Loucy (cell line): ENCODE measurements at regions not wholly inside any gene's neighbourhood (a gene's known extent, or its start where the extent isn't known, plus 50 kb on each side); places are given as distances from the start of the nearest gene placed in this dataset.
"Not testable (repeated sequence)": the region's sequence is repeated elsewhere in the genome, so short reads cannot be mapped to it uniquely, and the experiment has no call there.

Experiments used
- H2AFZ ChIP-seq: fragments of 200-600 bp; sonication (generic); 2 replicates; pipeline ENCODE4 v1.6.0; 2016; ENCODE audit warnings: antibody characterized with exemption, mild to moderate bottlenecking, low read length, moderate library complexity
- H3F3A ChIP-seq: fragments of 200-600 bp; 2 replicates; pipeline ENCODE4 v1.6.0; 2016; ENCODE audit warnings: antibody characterized with exemption, low read depth, mild to moderate bottlenecking
- H3K27me3 ChIP-seq: fragments of 200-600 bp; sonication (generic); 2 replicates; pipeline ENCODE4 v1.6.1; 2014; ENCODE audit warnings: low read length, mild to moderate bottlenecking; ENCODE audit not compliant: insufficient read depth, poor library complexity, severe bottlenecking
- H3K36me3 ChIP-seq: fragments of 200-600 bp; sonication (generic); 2 replicates; pipeline ENCODE4 v1.6.1; 2016; ENCODE audit warnings: low read length; ENCODE audit not compliant: insufficient read depth
- H3K4me1 ChIP-seq: fragments of 200-600 bp; sonication (generic); 2 replicates; pipeline ENCODE4 v1.5.1; 2014; ENCODE audit warnings: low read length, mild to moderate bottlenecking; ENCODE audit not compliant: insufficient read depth, poor library complexity, severe bottlenecking
- H3K4me2 ChIP-seq: fragments of 200-600 bp; sonication (generic); 2 replicates; pipeline ENCODE4 v1.6.0; 2014; ENCODE audit warnings: antibody characterized with exemption, low read length, low read depth, mild to moderate bottlenecking; ENCODE audit not compliant: poor library complexity, severe bottlenecking
- H3K4me3 ChIP-seq: fragments of 200-600 bp; sonication (generic); 2 replicates; pipeline ENCODE4 v1.5.1; 2014; ENCODE audit warnings: low read length, mild to moderate bottlenecking, mixed read lengths; ENCODE audit not compliant: poor library complexity, severe bottlenecking
- H3K79me2 ChIP-seq: fragments of 200-600 bp; sonication (generic); 2 replicates; pipeline ENCODE4 v1.6.1; 2014; ENCODE audit warnings: low read length; ENCODE audit not compliant: insufficient read depth
- H3K9ac ChIP-seq: fragments of 200-600 bp; sonication (generic); 2 replicates; pipeline ENCODE4 v1.6.0; 2014; ENCODE audit warnings: mild to moderate bottlenecking, low read depth, low read length, moderate library complexity; ENCODE audit not compliant: poor library complexity, severe bottlenecking
- H3K9me2 ChIP-seq: fragments of 200-600 bp; sonication (generic); replicated peaks from 2 replicates; pipeline ENCODE4 v1.6.1; 2016; ENCODE audit warnings: low read depth, low read length, mixed read lengths
- H3K9me3 ChIP-seq: fragments of 200-600 bp; sonication (generic); 2 replicates; pipeline ENCODE4 v1.6.1; 2014; ENCODE audit warnings: mild to moderate bottlenecking, antibody characterized with exemption, low read length, low read depth; ENCODE audit not compliant: insufficient read depth
- H4K20me1 ChIP-seq: fragments of 200-600 bp; sonication (generic); 2 replicates; pipeline ENCODE4 v1.6.0; 2014; ENCODE audit warnings: antibody characterized with exemption, low read length, mild to moderate bottlenecking; ENCODE audit not compliant: insufficient read depth, poor library complexity, severe bottlenecking
- CTCF ChIP-seq: fragments of 200-600 bp; sonication (generic); conservative IDR thresholded peaks from 2 replicates; pipeline ENCODE4 v1.5.1; 2014; ENCODE audit warnings: mild to moderate bottlenecking, antibody characterized with exemption, low read length
- EZH2phosphoT487 ChIP-seq: fragments of 200-600 bp; IDR thresholded peaks from 2 replicates; pipeline ENCODE4 v1.6.1; 2018; ENCODE audit warnings: antibody characterized with exemption, mild to moderate bottlenecking, moderate library complexity, borderline replicate concordance

- Histone ChIP-seq H3K9me2 (no peaks in the 10 kb centered on the region), H3F3A (no peaks in the 10 kb centered on the region), H3K4me3 (no peak overlapping the region), H3K4me1 (no peaks in the 10 kb centered on the region), H3K9ac (no peak overlapping the region), H3K4me2 (no peak overlapping the region), H4K20me1 (no peaks in the 10 kb centered on the region), H3K9me3 (no peaks in the 10 kb centered on the region), H3K79me2 (no peaks in the 10 kb centered on the region), H3K36me3 (no peaks in the 10 kb centered on the region), H3K27me3 (no peaks in the 10 kb centered on the region), H2AFZ (no peak overlapping the region)
- no peak for TF ChIP-seq CTCF
- no peak for TF ChIP-seq EZH2phosphoT487
Measured at GRCh38 chr2:158878003-158878402, 82.9 kb downstream of the DAPL1 start.

GRCh38 chr2:158879229-158879903, 84.2 kb downstream of the DAPL1 start:
- H3F3A ChIP-seq, result no peaks in the 10 kb centered on the region
- H3K4me3 ChIP-seq, result no peak overlapping the region
- H3K9me2 ChIP-seq, result no peaks in the 10 kb centered on the region
- H3K4me1 ChIP-seq, result no peaks in the 10 kb centered on the region
- H3K36me3 ChIP-seq, result no peaks in the 10 kb centered on the region
- TF ChIP-seq CTCF (no peak), EZH2phosphoT487 (no peak)
- H3K9ac ChIP-seq, result no peak overlapping the region
- no peaks in the 10 kb centered on the region for H4K20me1 ChIP-seq
- H3K4me2 ChIP-seq, result no peak overlapping the region
- H2AFZ ChIP-seq, result no peak overlapping the region
- H3K27me3 ChIP-seq, result no peaks in the 10 kb centered on the region
- H3K79me2 ChIP-seq, result no peaks in the 10 kb centered on the region
- no peaks in the 10 kb centered on the region for H3K9me3 ChIP-seq

DNA sequence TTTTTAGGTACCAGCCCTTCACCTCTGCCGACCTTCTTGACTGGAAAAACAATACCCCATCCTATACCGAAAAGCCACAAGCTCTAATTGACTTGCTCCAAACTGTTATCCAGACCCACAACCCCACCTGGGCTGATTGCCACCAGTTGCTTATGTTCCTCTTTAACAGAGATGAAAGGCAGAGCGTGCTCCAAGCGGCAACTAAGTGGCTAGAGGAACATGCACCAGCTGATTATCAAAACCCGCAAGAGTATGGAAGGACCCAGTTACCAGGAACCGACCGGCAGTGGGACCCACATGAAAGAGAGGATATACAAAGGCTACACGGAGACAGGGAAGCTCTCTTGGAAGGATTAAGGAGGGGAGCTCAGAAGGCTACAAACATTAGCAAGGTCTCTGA, 86.1 kb upstream of the TANC1 start:
- no peaks in the 10 kb centered on the region for H3K36me3 ChIP-seq
- no peak overlapping the region for H3K4me2 ChIP-seq

DNA sequence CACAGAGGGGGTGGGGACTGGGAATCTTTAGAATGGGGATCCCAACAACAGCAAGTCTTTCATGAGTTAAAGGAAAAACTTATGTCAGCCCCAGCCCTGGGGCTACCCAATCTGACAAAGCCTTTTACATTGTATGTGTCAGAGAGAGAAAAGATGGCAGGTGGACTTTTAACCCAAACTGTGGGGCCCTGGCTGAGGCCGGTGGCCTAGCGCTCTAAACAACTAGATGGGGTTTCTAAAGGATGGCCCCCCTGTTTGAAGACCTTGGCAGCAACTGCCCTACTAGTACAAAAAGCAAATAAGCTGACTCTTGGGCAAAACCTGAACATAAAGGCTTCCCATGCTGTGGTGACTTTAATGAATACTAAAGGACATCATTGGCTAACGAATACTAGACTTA, 83.9 kb upstream of the TANC1 start:
- H3K79me2 ChIP-seq, H3K9me2 ChIP-seq, H3F3A ChIP-seq, H3K27me3 ChIP-seq, H3K9me3 ChIP-seq, H4K20me1 ChIP-seq, H3K4me2 ChIP-seq, H3K9ac ChIP-seq, H3K4me1 ChIP-seq, H3K4me3 ChIP-seq, H2AFZ ChIP-seq, H3K36me3 ChIP-seq: not testable (repeated sequence)

More for the DNA sequence above, 86.1 kb upstream of the TANC1 start:
- no peaks in the 10 kb centered on the region for H3K9me2 ChIP-seq
- H3K9ac ChIP-seq, result no peak overlapping the region
- no peaks in the 10 kb centered on the region for H4K20me1 ChIP-seq
- no peaks in the 10 kb centered on the region for H3K4me1 ChIP-seq
- no peak overlapping the region for H2AFZ ChIP-seq
- TF ChIP-seq EZH2phosphoT487 (no peak), CTCF (no peak)
- no peaks in the 10 kb centered on the region for H3F3A ChIP-seq
- no peaks in the 10 kb centered on the region for H3K27me3 ChIP-seq
- H3K9me3 ChIP-seq, result no peaks in the 10 kb centered on the region
- H3K4me3 ChIP-seq, result no peak overlapping the region
- H3K79me2 ChIP-seq, result no peaks in the 10 kb centered on the region

DNA sequence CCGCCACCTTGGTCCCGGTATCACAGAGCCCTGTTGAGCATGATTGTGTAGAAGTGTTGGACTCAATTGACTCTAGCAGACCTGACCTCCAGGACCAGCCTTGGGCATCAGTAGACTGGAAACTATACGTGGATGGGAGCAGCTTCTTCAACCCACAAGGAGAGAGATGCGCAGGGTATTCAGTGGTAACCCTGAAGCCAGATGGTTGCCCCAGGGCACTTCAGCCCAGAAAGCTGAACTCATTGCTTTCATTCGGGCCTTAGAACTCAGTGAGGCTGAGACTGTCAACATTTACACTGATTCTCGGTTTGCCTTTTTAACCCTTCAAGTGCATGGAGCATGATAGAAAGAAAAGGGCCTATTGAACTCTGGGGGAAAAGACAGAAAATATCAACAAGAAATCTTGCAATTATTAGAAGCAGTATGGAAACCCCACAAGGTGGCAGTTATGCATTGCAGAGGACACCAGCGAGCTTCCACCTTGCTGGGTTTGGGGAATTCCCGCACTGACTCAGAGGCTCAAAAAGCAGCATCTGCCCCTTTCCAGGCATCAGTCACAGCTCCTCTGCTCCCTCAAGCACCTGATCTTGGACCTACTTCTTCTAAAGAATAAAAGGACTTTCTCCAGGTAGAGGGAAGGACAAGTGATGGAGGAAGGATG, 83.3 kb upstream of the TANC1 start:
- H3K9me2 ChIP-seq, H4K20me1 ChIP-seq, H3K9me3 ChIP-seq, H3K9ac ChIP-seq, H3K36me3 ChIP-seq, H3K79me2 ChIP-seq, H3K27me3 ChIP-seq, H2AFZ ChIP-seq, H3K4me2 ChIP-seq, H3K4me3 ChIP-seq, H3K4me1 ChIP-seq, H3F3A ChIP-seq: not testable (repeated sequence)
